Right atrium auricular region (tissue), 2 donors: ENCODE measurements at regions not wholly inside any gene's neighbourhood (a gene's known extent, or its start where the extent isn't known, plus 50 kb on each side); places are given as distances from the start of the nearest gene placed in this dataset.

Source experiments
- DNase-seq: peaks from one replicate; pipeline ENCODE4 v3.0.0-alpha.2; 2019; ENCODE audit warnings: low spot score
- H3K27ac ChIP-seq, 2 donors: fragments of 200-600 bp; sonication (generic); 1 replicate in 1 of 2; 2 replicates in 1 of 2; pipeline ENCODE4 v1.5.1; 2016 to 2019
- H3K27me3 ChIP-seq, 2 donors: fragments of 200-600 bp; sonication (generic); one replicate each; pipeline versions ENCODE4 v1.5.1 to v1.6.0; 2017 to 2019
- H3K36me3 ChIP-seq: fragments of 200-600 bp; sonication (generic); one replicate; pipeline ENCODE4 v1.5.1; 2016
- H3K4me1 ChIP-seq, 2 donors: fragments of 200-600 bp; sonication (generic); one replicate each; pipeline versions ENCODE4 v1.5.1 to v1.6.0; 2017 to 2019
- H3K4me3 ChIP-seq, 2 donors: fragments of 200-600 bp; sonication (generic); 1 replicate in 1 of 2; 2 replicates in 1 of 2; pipeline ENCODE4 v1.5.1; 2017 to 2019; ENCODE audit warnings: mild to moderate bottlenecking in 1 of 2, moderate library complexity in 1 of 2
- H3K9me3 ChIP-seq, 2 donors: fragments of 200-600 bp; sonication (generic); one replicate each; pipeline ENCODE4 v1.5.1; 2019
- CTCF ChIP-seq, 2 donors: fragments of 200-600 bp; sonication (generic); IDR thresholded peaks; one replicate each; pipeline ENCODE4 v1.5.1; 2019; ENCODE audit warnings: antibody characterized with exemption in 2 of 2

DNA sequence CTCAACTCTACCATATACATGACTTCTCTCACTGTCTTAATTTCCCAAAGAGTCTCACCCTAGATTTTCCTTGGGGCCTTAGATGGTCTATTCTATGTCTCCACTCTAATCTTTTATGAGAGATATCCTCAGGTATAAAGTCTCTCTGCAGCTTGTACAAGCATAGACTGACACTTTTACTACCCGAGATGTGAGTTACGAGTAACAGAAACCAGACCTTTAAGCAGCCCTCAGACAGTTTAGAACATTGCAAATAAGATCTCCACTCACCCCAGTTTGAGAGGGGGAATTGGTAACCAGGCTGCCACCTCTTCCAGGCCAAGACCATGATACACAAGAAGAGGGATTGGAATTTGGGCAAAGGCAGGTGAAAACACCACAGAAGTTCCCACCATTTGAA lies 542.5 kb downstream of the TLE4 start:
- Histone ChIP-seq H3K36me3 (no peaks in the 10 kb centered on the region), H3K27ac (no peak overlapping the region), H3K4me3 (no peak overlapping the region), H3K4me1 (no peaks in the 10 kb centered on the region), H3K9me3 (peaks cover 0 to 10% of the 10 kb centered on the region in 2 donors), H3K27me3 (no peaks in the 10 kb centered on the region)
- no peak for TF ChIP-seq CTCF (IDR thresholded peaks at IDR 0.05)
- no peak for DNase-seq

DNA sequence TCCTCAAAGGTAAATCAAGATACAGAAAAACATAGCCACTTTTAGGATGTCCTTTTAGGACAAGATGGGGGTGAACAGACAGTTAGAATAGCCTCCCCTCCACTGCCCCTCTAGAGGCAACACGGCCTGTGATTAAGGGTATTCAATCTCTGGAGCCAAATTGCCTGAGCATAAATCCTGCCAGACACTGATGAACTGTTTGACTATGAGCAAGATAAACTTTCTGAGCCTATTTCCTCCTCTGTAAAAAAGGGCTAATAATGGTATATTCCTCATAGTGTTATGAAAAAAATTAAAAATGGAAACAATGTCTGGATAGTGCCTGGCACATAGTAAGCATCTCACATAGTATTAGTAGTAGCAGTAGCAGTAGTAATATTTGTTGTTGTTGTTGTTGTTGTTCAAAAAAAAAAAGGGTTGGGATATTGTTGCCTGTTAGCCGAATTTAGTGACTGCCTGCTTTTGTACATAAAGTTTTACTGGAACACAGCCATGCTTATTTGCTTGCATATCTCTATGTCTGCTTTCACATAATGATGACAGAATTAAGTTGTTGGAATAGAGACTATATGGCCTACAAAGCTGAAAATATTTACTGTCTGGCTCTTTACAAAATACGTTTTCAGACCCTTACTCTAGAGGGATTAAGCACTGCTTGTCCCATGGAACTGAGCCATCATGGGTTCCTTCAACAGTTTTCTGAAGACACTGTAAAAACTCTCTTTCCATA lies 536.3 kb downstream of the TLE4 start:
- DNase-seq: no peak
- Histone ChIP-seq H3K27me3 (no peaks in the 10 kb centered on the region), H3K27ac (no peak overlapping the region), H3K36me3 (no peaks in the 10 kb centered on the region), H3K9me3 (peaks cover 0 to 2% of the 10 kb centered on the region in 2 donors), H3K4me3 (no peak overlapping the region), H3K4me1 (no peaks in the 10 kb centered on the region)
- no peak for TF ChIP-seq CTCF (IDR thresholded peaks at IDR 0.05)

- no peak for DNase-seq
- Histone ChIP-seq H3K27ac (no peak overlapping the region), H3K36me3 (no peaks in the 10 kb centered on the region), H3K27me3 (no peaks in the 10 kb centered on the region), H3K4me3 (no peak overlapping the region), H3K4me1 (no peaks in the 10 kb centered on the region), H3K9me3 (no peaks in the 10 kb centered on the region)
- no peak for TF ChIP-seq CTCF (IDR thresholded peaks at IDR 0.05)
Observed at GRCh38 chr9:80097476-80097875, 525.7 kb downstream of the TLE4 start.

DNA sequence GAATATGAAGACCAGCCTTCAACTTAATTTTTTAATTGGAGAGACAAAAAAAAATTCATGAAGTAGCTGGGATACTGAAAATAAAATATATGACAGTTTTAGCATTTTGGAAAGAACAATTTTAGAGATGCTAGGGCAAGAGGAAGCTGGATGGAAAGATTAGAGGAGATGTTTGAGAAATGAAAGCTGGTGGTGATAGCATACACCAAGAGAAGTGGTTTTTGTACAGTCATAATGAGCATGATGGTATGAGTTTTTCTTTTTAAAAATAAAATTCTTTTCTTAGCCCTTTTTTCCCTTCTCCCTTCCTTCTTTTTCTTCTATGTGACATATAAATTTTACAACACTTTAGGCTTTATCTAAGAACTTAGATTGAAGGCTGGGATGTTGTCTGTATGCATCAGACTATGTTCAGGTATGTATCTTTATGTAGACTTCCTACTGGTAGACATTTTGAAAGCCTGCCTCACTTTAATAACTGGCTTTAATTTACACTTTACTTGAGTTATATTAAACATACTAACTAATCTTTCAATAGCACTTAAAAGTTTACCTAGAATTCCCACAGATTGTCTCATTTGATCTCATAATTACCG lies 522.5 kb downstream of the TLE4 start:
- H3K27me3 ChIP-seq: no peaks in the 10 kb centered on the region
- no peak for TF ChIP-seq CTCF (IDR thresholded peaks at IDR 0.05)

GRCh38 chr9:80093695-80094094 lies 521.9 kb downstream of the TLE4 start:
- Histone ChIP-seq H3K4me3 (no peak overlapping the region), H3K27me3 (no peaks in the 10 kb centered on the region), H3K4me1 (no peaks in the 10 kb centered on the region), H3K36me3 (no peaks in the 10 kb centered on the region), H3K27ac (no peak overlapping the region), H3K9me3 (no peaks in the 10 kb centered on the region)
- no peak for TF ChIP-seq CTCF (IDR thresholded peaks at IDR 0.05)
- DNase-seq: no peak

More for the DNA sequence above, 522.5 kb downstream of the TLE4 start:
- Histone ChIP-seq H3K9me3 (no peaks in the 10 kb centered on the region), H3K36me3 (no peaks in the 10 kb centered on the region), H3K4me1 (no peaks in the 10 kb centered on the region), H3K27ac (no peak overlapping the region), H3K4me3 (no peak overlapping the region)
- DNase-seq: no peak
